KMS-11 (cell line): ENCODE measurements at regions not wholly inside any gene's neighbourhood (a gene's known extent, or its start where the extent isn't known, plus 50 kb on each side); places are given as distances from the start of the nearest gene placed in this dataset.

ENCODE experiments used
- H2AFZ ChIP-seq: fragments of 200-600 bp; sonication (generic); 2 replicates; pipeline ENCODE4 v1.6.1; 2016; ENCODE audit warnings: antibody characterized with exemption, mixed run types, low read depth
- H3K27ac ChIP-seq: fragments of 200-600 bp; sonication (generic); 2 replicates; pipeline ENCODE4 v1.6.1; 2016; ENCODE audit warnings: mild to moderate bottlenecking, mixed run types
- H3K27me3 ChIP-seq: fragments of 200-600 bp; sonication (generic); 2 replicates; pipeline ENCODE4 v1.6.1; 2017; ENCODE audit warnings: mild to moderate bottlenecking, low read depth, mixed run types, moderate library complexity; ENCODE audit not compliant: insufficient read depth
- H3K36me3 ChIP-seq: fragments of 200-600 bp; sonication (generic); 2 replicates; pipeline ENCODE4 v1.6.1; 2017; ENCODE audit warnings: mild to moderate bottlenecking, mixed run types; ENCODE audit not compliant: insufficient read depth
- H3K4me1 ChIP-seq: fragments of 200-600 bp; sonication (generic); 2 replicates; pipeline ENCODE4 v1.6.1; 2016; ENCODE audit warnings: mild to moderate bottlenecking, low read depth, mixed run types; ENCODE audit not compliant: poor library complexity, severe bottlenecking
- H3K4me2 ChIP-seq: fragments of 200-600 bp; sonication (generic); 2 replicates; pipeline ENCODE4 v1.7.0; 2016; ENCODE audit warnings: mild to moderate bottlenecking, mixed run types
- H3K4me3 ChIP-seq: fragments of 200-600 bp; sonication (generic); IDR thresholded peaks from 2 replicates; pipeline ENCODE4 v1.6.1; 2017; ENCODE audit warnings: low read depth, low read length, mixed read lengths; ENCODE audit not compliant: insufficient read depth
- H3K79me2 ChIP-seq: fragments of 200-600 bp; sonication (generic); 2 replicates; pipeline ENCODE4 v1.6.1; 2016; ENCODE audit warnings: low read depth, mixed run types; ENCODE audit not compliant: insufficient read depth
- H3K9ac ChIP-seq: fragments of 200-600 bp; sonication (generic); 2 replicates; pipeline ENCODE4 v1.6.1; 2016; ENCODE audit warnings: mild to moderate bottlenecking, mixed run types
- H4K20me1 ChIP-seq: fragments of 200-600 bp; sonication (generic); 2 replicates; pipeline ENCODE4 v1.6.1; 2016; ENCODE audit warnings: mild to moderate bottlenecking, mixed run types; ENCODE audit not compliant: insufficient read depth
- CTCF ChIP-seq: fragments of 200-600 bp; sonication (generic); conservative IDR thresholded peaks from 2 replicates; pipeline ENCODE4 v1.6.1; 2017; ENCODE audit warnings: low read depth, mild to moderate bottlenecking, antibody characterized with exemption, low read length, moderate library complexity, mixed read lengths

GRCh38 chr1:239723776-239724367 lies 337.5 kb downstream of the CHRM3 start:
- H3K36me3 ChIP-seq: no peaks in the 10 kb centered on the region
- H2AFZ ChIP-seq: no peak overlapping the region
- H4K20me1 ChIP-seq: no peaks in the 10 kb centered on the region
- H3K9ac ChIP-seq: no peak overlapping the region
- no peaks in the 10 kb centered on the region for H3K4me1 ChIP-seq
- no peaks in the 10 kb centered on the region for H3K27me3 ChIP-seq
- no peak for TF ChIP-seq CTCF
- no peak overlapping the region for H3K27ac ChIP-seq
- no peaks in the 10 kb centered on the region for H3K79me2 ChIP-seq
- H3K4me2 ChIP-seq: no peak overlapping the region
- no peak overlapping the region for H3K4me3 ChIP-seq

- Histone ChIP-seq H3K9ac (no peak overlapping the region), H2AFZ (no peak overlapping the region), H3K36me3 (no peaks in the 10 kb centered on the region), H3K4me2 (no peak overlapping the region), H3K4me1 (no peaks in the 10 kb centered on the region), H3K27me3 (no peaks in the 10 kb centered on the region), H3K79me2 (no peaks in the 10 kb centered on the region), H4K20me1 (no peaks in the 10 kb centered on the region), H3K4me3 (no peak overlapping the region), H3K27ac (no peak overlapping the region)
- no peak for TF ChIP-seq CTCF
Observed at GRCh38 chr1:239725371-239725770, 339.0 kb downstream of the CHRM3 start.

GRCh38 chr1:239725933-239726332 lies 339.6 kb downstream of the CHRM3 start:
- H2AFZ ChIP-seq: no peak overlapping the region
- no peaks in the 10 kb centered on the region for H3K27me3 ChIP-seq
- H3K4me2 ChIP-seq: no peak overlapping the region
- H3K27ac ChIP-seq: no peak overlapping the region
- H3K4me1 ChIP-seq: no peaks in the 10 kb centered on the region
- H4K20me1 ChIP-seq: no peaks in the 10 kb centered on the region
- H3K9ac ChIP-seq: no peak overlapping the region
- no peak for TF ChIP-seq CTCF
- no peaks in the 10 kb centered on the region for H3K79me2 ChIP-seq
- no peaks in the 10 kb centered on the region for H3K36me3 ChIP-seq
- no peak overlapping the region for H3K4me3 ChIP-seq

GRCh38 chr1:239730378-239730777 lies 344.0 kb downstream of the CHRM3 start:
- no peak overlapping the region for H3K27ac ChIP-seq
- no peak for TF ChIP-seq CTCF
- H3K79me2 ChIP-seq: no peaks in the 10 kb centered on the region

More at GRCh38 chr1:239730378-239730777, 344.0 kb downstream of the CHRM3 start:
- H2AFZ ChIP-seq: no peak overlapping the region
- no peaks in the 10 kb centered on the region for H3K27me3 ChIP-seq
- no peak overlapping the region for H3K4me3 ChIP-seq
- H3K4me1 ChIP-seq: no peaks in the 10 kb centered on the region
- no peak overlapping the region for H3K9ac ChIP-seq
- H3K36me3 ChIP-seq: no peaks in the 10 kb centered on the region
- no peaks in the 10 kb centered on the region for H4K20me1 ChIP-seq
- H3K4me2 ChIP-seq: no peak overlapping the region
